Astrocyte (in vitro differentiated cells and primary cell): ENCODE measurements at regions not wholly inside any gene's neighbourhood (a gene's known extent, or its start where the extent isn't known, plus 50 kb on each side); places are given as distances from the start of the nearest gene placed in this dataset.

Source experiments
- DNase-seq: peaks from one replicate; pipeline ENCODE4 v3.0.0-alpha.2; 2010; ENCODE audit warnings: low read depth
- FAIRE-seq: peaks from 2 replicates; lab custom pipeline; 2011; peaks lifted over from hg19 to GRCh38; lab: Jason Lieb, UNC
- H2AFZ ChIP-seq: 2 replicates; pipeline ENCODE4 v1.6.0; 2012; ENCODE audit warnings: low read depth, low read length, inconsistent platforms
- H3K27ac ChIP-seq: 2 replicates; pipeline ENCODE4 v1.5.1; 2011; ENCODE audit warnings: low read depth, low read length, inconsistent platforms
- H3K27me3 ChIP-seq: 2 replicates; pipeline ENCODE4 v1.6.0; 2011; ENCODE audit warnings: low read length, inconsistent platforms; ENCODE audit not compliant: insufficient read depth
- H3K36me3 ChIP-seq: 2 replicates; pipeline ENCODE4 v1.5.1; 2011; ENCODE audit warnings: low read length, inconsistent platforms; ENCODE audit not compliant: insufficient read depth
- H3K4me1 ChIP-seq: 2 replicates; pipeline ENCODE4 v1.5.1; 2011; ENCODE audit warnings: low read length, inconsistent platforms; ENCODE audit not compliant: insufficient read depth
- H3K4me2 ChIP-seq: 2 replicates; pipeline ENCODE4 v1.6.0; 2012; ENCODE audit warnings: low read length, inconsistent platforms
- H3K4me3 ChIP-seq: 2 replicates; pipeline ENCODE4 v1.5.1; 2011; ENCODE audit warnings: low read depth, mild to moderate bottlenecking, low read length, inconsistent platforms; ENCODE audit not compliant: insufficient read depth
- H3K79me2 ChIP-seq: 2 replicates; pipeline ENCODE4 v1.6.0; 2012; ENCODE audit warnings: mild to moderate bottlenecking, low read length, inconsistent platforms; ENCODE audit not compliant: insufficient read depth
- H3K9ac ChIP-seq: 2 replicates; pipeline ENCODE4 v1.6.0; 2012; ENCODE audit warnings: mild to moderate bottlenecking, low read length, inconsistent platforms
- H3K9me3 ChIP-seq: 2 replicates; pipeline ENCODE4 v1.5.1; 2012; ENCODE audit warnings: low read depth, mild to moderate bottlenecking, low read length, inconsistent platforms; ENCODE audit not compliant: insufficient read depth
- H4K20me1 ChIP-seq: 2 replicates; pipeline ENCODE4 v1.6.0; 2012; ENCODE audit warnings: low read length, inconsistent platforms; ENCODE audit not compliant: insufficient read depth
- H3K27ac Mint-ChIP-seq: one replicate; pipeline ENCODE4 v1.8.0; 2021; ENCODE audit warnings: mild to moderate bottlenecking, mixed read lengths; ENCODE audit not compliant: unreplicated experiment
- H3K27me3 Mint-ChIP-seq: one replicate; pipeline ENCODE4 v1.8.0; 2021; ENCODE audit warnings: low read depth, mixed read lengths; ENCODE audit not compliant: unreplicated experiment
- H3K36me3 Mint-ChIP-seq: one replicate; pipeline ENCODE4 v1.8.0; 2021; ENCODE audit warnings: low read depth, mixed read lengths; ENCODE audit not compliant: unreplicated experiment
- H3K4me1 Mint-ChIP-seq: one replicate; pipeline ENCODE4 v1.8.0; 2021; ENCODE audit warnings: low read depth, mixed read lengths; ENCODE audit not compliant: unreplicated experiment
- H3K4me3 Mint-ChIP-seq: one replicate; pipeline ENCODE4 v1.8.0; 2021; ENCODE audit warnings: mild to moderate bottlenecking, moderate library complexity, mixed read lengths; ENCODE audit not compliant: unreplicated experiment
- H3K9me3 Mint-ChIP-seq: one replicate; pipeline ENCODE4 v1.8.0; 2021; ENCODE audit warnings: mild to moderate bottlenecking, mixed read lengths; ENCODE audit not compliant: unreplicated experiment
- EZH2 ChIP-seq: IDR thresholded peaks from 2 replicates; pipeline ENCODE4 v1.6.1; 2012; ENCODE audit warnings: mild to moderate bottlenecking, low read length, inconsistent platforms; ENCODE audit not compliant: insufficient read depth
- TF ChIP-seq, protein P1 (sequence below): IDR thresholded peaks from 2 replicates; pipeline ENCODE4 v1.5.1; 2011; ENCODE audit warnings: low read depth, mild to moderate bottlenecking, inconsistent platforms, low read length, moderate library complexity; ENCODE audit not compliant: insufficient read depth

DNA sequence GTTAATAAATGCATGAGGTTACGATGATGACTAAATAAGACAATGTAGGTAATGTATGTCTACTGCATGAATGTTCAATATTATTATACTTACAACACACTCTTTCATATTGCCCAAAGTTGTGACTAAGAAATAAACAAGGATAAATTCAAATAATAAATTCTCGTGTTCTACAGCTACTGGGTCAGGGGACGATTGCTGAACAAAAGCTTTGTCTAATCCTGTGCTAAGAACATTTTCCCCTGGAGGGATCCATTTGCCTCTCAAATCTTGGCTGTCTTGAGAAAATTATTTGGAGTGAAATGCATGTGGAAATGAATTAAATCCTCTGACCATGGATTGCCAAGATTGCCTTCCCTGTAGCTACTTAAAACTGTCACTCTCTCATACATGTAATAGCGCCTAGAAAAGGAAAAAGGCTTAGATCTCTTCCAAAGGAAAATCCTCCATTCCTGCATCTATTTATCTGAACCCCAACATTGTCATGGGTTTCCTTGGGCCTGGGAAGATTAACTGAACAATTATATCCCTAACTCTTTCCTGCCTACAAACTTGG is 893.8 kb upstream of the ACO1 start:
- no peak overlapping the region for H3K4me3 Mint-ChIP-seq
- H3K27ac ChIP-seq = no peak overlapping the region
- no peaks in the 10 kb centered on the region for H3K4me1 ChIP-seq
- no peaks in the 10 kb centered on the region for H3K79me2 ChIP-seq
- H3K4me2 ChIP-seq = no peak overlapping the region
- no peaks in the 10 kb centered on the region for H3K27me3 ChIP-seq
- no peak for TF ChIP-seq EZH2
- TF ChIP-seq, protein P1, sequence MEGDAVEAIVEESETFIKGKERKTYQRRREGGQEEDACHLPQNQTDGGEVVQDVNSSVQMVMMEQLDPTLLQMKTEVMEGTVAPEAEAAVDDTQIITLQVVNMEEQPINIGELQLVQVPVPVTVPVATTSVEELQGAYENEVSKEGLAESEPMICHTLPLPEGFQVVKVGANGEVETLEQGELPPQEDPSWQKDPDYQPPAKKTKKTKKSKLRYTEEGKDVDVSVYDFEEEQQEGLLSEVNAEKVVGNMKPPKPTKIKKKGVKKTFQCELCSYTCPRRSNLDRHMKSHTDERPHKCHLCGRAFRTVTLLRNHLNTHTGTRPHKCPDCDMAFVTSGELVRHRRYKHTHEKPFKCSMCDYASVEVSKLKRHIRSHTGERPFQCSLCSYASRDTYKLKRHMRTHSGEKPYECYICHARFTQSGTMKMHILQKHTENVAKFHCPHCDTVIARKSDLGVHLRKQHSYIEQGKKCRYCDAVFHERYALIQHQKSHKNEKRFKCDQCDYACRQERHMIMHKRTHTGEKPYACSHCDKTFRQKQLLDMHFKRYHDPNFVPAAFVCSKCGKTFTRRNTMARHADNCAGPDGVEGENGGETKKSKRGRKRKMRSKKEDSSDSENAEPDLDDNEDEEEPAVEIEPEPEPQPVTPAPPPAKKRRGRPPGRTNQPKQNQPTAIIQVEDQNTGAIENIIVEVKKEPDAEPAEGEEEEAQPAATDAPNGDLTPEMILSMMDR = no peak
- H3K36me3 ChIP-seq = no peaks in the 10 kb centered on the region
- DNase-seq (no peak), FAIRE-seq (no peak)
- no peaks in the 10 kb centered on the region for H3K36me3 Mint-ChIP-seq
- no peaks in the 10 kb centered on the region for H3K9me3 ChIP-seq
- no peak overlapping the region for H3K4me3 ChIP-seq
- no peak overlapping the region for H3K9ac ChIP-seq
- H3K27ac Mint-ChIP-seq = no peak overlapping the region
- H2AFZ ChIP-seq = no peak overlapping the region
- no peaks in the 10 kb centered on the region for H4K20me1 ChIP-seq
- no peaks in the 10 kb centered on the region for H3K27me3 Mint-ChIP-seq
- no peaks in the 10 kb centered on the region for H3K4me1 Mint-ChIP-seq
- no peaks in the 10 kb centered on the region for H3K9me3 Mint-ChIP-seq

DNA sequence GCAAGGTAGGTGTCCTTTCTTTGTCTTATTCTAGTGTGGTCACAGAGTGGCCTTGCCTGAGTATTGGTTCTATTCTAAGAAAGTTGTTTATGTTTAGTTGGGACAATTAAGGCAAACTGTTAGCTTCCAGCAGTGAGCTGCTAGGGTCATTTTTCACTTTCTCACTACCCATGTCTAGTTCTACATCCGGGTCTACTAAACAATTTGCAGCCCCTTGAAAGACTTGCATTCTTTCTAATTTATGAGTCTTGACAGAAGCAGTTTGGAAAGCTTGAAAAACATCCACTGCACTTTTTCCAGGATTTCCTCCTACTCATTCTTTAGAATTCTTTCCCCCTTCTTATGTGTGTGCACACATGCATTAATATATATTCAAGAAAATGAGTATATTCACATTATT is 892.2 kb upstream of the ACO1 start:
- H3K27me3 Mint-ChIP-seq = no peaks in the 10 kb centered on the region
- Histone ChIP-seq H3K4me3 (no peak overlapping the region), H3K36me3 (no peaks in the 10 kb centered on the region), H3K4me1 (no peaks in the 10 kb centered on the region), H3K9me3 (no peaks in the 10 kb centered on the region), H4K20me1 (no peaks in the 10 kb centered on the region), H3K27me3 (no peaks in the 10 kb centered on the region), H3K9ac (no peak overlapping the region), H3K4me2 (no peak overlapping the region), H2AFZ (no peak overlapping the region), H3K79me2 (no peaks in the 10 kb centered on the region), H3K27ac (no peak overlapping the region)
- no peak overlapping the region for H3K27ac Mint-ChIP-seq
- TF ChIP-seq, protein P1 = no peak
- TF ChIP-seq EZH2 = no peak
- no peak for FAIRE-seq
- H3K4me1 Mint-ChIP-seq = no peaks in the 10 kb centered on the region
- peaks cover 2% of the 10 kb centered on the region for H3K9me3 Mint-ChIP-seq
- no peaks in the 10 kb centered on the region for H3K36me3 Mint-ChIP-seq
- DNase-seq = no peak
- no peak overlapping the region for H3K4me3 Mint-ChIP-seq

DNA sequence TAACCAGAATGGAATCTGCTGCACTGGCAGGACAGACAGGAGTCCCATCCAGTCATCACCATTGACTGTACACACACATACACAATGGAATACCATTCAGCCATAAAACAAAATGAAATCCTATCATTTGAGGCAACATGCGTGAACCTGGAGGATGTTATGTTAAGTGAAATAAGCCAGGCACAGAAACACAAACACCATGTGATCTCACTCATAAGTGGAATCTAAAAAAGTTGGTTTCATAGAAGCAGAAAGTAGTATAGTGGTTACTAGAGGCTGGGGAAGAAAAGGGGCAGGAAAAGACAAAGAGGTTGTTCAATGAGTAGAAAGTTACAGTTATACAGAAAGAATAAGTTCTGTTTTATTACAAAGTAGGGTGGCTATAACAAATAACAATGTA is 884.0 kb upstream of the ACO1 start:
- DNase-seq (no peak), FAIRE-seq (no peak)
- Histone ChIP-seq H3K4me1 (no peaks in the 10 kb centered on the region), H3K9ac (no peak overlapping the region), H3K27me3 (no peaks in the 10 kb centered on the region), H2AFZ (no peak overlapping the region), H3K79me2 (no peaks in the 10 kb centered on the region), H3K36me3 (no peaks in the 10 kb centered on the region), H3K27ac (no peak overlapping the region), H3K4me2 (no peak overlapping the region), H3K4me3 (no peak overlapping the region), H3K9me3 (no peaks in the 10 kb centered on the region), H4K20me1 (no peaks in the 10 kb centered on the region)
- TF ChIP-seq EZH2 = no peak
- TF ChIP-seq, protein P1 = no peak
- Mint-ChIP-seq H3K36me3 (no peaks in the 10 kb centered on the region), H3K4me1 (no peaks in the 10 kb centered on the region), H3K27me3 (no peaks in the 10 kb centered on the region), H3K27ac (no peak overlapping the region), H3K4me3 (no peak overlapping the region), H3K9me3 (peaks cover 3% of the 10 kb centered on the region)
